GM19463 (cell line): ENCODE measurements at regions not wholly inside any gene's neighbourhood (a gene's known extent, or its start where the extent isn't known, plus 50 kb on each side); places are given as distances from the start of the nearest gene placed in this dataset.
A peak's percentile ranks its signal among the peaks of the same experiment; 100 is the strongest.

Source experiments
- ATAC-seq: cut with Tn5 transposase; IDR thresholded peaks from one replicate; pipeline ENCODE4 v1.9.1; 2021; ENCODE audit warnings: mild to moderate bottlenecking, moderate library complexity; ENCODE audit not compliant: unreplicated experiment

DNA sequence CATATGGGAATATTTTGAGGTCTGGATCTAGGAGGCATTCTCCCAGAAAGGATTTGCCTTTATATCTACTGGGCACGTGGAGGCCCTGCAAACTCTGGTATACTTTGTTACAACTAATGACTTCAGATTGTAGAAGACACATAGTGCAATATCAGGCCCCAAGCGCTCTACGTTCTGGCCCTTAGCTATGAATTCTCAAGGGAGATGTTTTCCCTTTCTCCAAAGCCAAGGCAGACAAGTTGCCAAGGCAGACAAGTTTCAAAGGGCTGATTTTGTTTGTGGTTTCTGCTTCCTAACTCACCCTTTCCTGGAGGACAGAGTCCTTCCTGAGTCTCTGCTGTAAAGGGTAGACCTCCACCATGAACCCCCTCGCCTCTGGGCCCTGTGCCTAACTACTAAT is 99.4 kb upstream of the CTTNBP2 start:
- ATAC-seq, result no peak

- no peak for ATAC-seq
These were observed 100.7 kb upstream of the CTTNBP2 start for GRCh38 chr7:117973975-117974374.

DNA sequence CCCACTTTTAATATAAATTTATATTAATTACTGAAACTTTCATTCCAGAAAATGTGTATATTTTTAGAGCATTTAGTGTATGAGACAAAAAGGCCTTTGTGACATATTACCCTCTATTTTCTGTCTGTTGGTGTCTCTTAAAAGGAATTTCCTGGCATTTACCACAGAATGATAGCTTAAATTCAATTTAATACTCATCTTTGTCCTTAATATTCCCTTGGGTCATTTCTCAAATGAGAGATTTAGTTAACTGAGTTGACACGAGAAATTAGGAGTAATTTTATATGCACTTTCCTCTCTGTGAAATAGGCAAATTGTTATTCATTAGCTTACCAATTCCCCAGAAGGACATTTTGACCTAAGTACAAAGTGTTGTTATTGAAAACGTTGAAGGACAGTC is 101.7 kb upstream of the CTTNBP2 start:
- no peak for ATAC-seq

DNA sequence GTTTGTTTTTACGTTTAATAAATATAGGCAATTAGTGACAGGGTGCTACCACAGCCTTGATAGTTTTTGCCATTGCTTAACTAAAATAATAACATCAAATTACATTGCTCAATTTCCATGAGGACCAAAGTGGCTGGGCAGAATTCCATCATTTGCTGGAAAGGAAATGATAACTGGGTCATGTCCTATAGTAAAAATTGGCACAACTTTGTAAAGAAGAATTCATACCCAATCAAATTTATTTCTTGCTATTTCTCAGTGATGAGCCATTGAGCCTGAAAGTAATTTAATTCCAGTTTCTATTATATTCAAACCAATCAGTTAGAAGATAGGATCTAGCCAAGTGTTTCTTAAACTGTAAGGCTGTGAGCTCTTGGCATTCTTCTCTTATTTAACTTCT is 102.2 kb upstream of the CTTNBP2 start:
- ATAC-seq, result no peak

DNA sequence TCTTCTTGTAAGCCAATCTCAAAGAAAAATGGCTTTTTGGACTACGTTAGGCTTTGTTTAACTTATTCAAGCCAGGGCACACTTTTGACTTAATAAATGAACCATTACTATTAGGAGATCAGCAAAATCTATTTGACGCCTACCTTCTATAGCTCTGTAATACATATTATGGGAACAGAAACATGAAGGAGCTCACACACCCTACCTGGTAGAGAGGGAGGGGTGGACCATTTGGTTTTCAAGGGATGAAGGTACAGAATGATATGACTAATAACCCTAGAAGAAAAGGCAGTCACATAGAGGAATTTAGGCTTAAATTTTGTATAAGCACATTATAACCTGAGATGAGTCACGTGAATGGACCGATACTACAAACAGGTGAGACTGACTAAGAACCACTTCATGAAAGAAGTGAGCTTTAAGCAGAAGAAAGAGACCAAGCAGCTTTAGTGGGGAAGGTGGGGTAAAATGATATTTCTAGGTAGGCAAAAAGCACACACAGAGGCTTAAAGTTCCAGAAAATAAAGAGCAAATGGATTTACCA is 106.8 kb upstream of the CTTNBP2 start:
- ATAC-seq, result no peak

DNA sequence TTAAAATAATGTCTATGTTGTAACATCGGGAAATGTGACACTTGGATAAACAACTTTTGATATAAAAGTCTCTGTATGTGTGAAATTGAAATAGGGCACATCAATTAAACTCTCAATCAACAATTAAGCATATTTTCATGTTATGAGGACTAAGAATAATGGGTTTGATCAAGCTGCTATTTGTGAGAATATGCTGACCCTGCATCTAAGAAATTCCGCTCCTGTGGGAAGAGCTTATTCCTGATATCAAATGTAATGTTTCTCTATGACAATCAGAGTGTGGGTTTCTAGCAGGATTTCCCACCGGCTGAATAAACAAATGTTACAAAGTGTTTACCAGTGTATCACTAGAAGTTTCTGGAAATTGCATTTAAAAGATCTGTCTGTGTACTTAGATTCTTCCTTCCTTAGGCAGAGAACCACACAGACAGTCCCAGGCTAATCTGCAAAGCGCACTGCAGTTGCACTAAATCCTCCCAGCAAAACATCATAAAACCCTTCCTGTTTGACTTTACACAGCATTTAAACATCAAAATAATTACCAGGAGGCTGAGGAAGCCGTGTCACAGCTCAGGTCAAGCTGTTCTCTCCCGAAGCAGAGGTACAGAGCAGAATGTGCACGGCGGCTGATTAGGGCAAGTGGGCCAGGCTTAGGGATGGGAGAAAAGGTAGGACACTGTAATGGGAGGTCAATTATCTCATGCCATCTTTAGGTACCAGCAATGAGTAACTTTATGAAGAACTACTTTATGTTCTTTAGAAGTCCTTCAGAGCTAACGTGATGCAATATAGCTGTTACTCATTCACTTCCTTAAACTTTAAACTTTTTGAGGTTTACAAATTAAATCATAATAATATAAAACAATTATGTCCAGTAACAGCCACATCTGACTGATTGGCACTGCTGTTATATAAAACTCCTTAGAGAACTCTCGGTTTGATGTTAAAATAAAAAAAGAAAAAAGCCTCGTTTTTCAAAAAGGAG is 109.1 kb upstream of the CTTNBP2 start:
- no peak for ATAC-seq

DNA sequence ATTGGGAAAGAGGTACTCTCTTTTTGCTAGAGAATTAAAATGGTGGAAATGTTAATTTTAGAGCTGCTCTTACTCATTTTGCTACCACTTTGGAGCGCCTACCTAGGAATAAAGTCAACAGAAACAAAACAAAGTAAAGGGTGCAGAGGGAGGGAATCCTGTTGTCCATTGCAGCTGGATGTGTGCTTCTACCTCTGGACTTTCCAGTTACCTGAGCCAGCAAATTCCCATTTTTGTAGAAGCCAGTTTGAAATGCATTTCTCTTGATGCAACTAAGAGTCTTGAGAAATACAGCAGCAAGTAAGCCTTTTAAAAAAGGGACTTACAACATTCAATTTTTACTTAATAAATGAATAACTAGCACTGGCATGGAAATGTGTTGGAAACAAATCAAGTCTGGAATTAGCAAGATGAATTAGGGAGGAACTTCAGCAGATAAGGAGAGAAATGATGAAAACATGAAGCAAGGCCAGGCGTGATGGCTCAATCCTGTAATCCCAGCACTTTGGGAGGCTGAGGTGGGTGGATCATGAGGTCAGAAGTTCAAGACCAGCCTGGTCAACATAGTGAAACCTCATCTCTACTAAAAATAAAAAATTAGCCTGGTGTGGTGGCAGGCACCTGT is 113.5 kb upstream of the CTTNBP2 start:
- ATAC-seq, result no peak

- no peak for ATAC-seq
These were observed 117.6 kb upstream of the CTTNBP2 start for GRCh38 chr7:117990834-117991233.

DNA sequence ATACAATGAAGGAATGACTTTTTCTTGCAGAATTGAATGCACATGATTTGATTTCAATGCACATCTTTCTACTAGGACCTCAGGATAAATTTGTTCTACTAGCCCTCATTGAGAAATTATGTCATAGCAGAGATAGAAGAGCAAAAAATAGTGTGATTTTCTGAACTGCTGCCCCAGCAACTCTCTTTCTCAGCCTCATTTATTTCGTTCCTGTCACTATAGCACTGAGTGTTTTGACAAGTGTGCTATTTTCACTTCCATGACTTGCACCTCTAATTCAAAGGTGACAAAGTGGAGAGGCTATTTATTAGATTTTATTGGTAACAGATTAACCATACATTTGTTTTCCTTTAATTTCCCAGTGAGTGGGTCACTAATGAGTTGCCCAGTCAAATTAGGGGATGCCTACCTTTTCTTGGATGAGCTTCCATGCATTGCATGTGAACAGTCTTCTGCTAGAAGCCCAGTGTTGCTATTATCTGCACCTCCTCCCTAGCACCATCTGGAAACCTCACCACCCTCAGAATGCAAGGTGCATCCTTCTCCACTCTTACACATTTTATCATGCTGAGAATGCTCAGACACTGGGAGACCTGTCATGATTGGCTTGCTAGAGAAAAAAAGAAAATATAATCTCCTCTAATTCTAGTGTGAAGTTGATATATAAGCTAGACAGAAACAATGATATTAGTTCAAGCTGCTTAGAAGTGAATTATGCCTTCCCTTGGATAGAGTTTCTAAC is 119.6 kb upstream of the CTTNBP2 start:
- no peak for ATAC-seq

GRCh38 chr7:117993377-117994003 is 120.2 kb upstream of the CTTNBP2 start:
- peak; percentile 90 for ATAC-seq

GRCh38 chr7:117995850-117996650 is 122.8 kb upstream of the CTTNBP2 start:
- ATAC-seq, result no peak

GRCh38 chr7:117997862-117998825 is 124.9 kb upstream of the CTTNBP2 start:
- ATAC-seq, result no peak

GRCh38 chr7:118000480-118001202 is 127.4 kb upstream of the CTTNBP2 start:
- ATAC-seq, result no peak

DNA sequence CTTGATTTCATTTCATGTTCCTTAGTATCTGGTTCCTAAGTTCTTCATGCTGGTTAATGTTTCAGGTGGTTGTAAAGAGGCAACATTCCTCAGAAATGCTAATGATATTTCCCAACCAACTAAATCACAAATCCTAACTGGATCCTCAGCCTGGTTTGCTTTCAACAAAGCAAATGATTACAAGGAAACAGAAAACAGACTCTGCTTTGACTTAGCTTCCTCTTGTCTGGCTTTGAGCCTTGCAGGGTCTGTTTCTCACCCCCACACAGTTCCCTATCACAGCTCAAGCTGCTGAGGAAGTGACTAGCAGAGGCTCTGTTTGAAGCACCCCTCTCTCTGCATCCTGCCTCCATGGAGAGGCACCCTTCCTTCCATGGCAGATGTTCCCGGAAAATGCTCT is 130.2 kb upstream of the CTTNBP2 start:
- no peak for ATAC-seq

GRCh38 chr7:118005026-118005425 is 131.8 kb upstream of the CTTNBP2 start:
- ATAC-seq, result no peak

GRCh38 chr7:118006979-118007378 is 133.7 kb upstream of the CTTNBP2 start:
- ATAC-seq, result no peak

DNA sequence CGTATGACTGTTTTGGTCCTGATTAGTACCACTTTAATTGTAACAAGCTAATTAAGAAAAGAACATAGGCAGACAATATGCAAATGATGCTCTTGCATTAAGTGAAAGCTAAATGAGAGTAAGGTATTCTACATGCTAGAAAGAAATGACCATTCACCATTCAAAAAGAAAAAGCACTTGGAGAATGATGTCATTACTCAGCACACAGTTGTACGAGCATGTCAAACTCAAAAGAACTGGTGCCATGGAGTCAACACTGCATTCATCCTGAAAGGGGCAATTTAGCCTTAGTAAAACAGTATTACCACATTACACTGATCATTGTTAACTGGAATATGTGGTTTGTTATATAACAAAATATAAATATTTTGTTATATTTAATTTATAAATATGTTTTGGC is 136.2 kb upstream of the CTTNBP2 start:
- ATAC-seq, result no peak

DNA sequence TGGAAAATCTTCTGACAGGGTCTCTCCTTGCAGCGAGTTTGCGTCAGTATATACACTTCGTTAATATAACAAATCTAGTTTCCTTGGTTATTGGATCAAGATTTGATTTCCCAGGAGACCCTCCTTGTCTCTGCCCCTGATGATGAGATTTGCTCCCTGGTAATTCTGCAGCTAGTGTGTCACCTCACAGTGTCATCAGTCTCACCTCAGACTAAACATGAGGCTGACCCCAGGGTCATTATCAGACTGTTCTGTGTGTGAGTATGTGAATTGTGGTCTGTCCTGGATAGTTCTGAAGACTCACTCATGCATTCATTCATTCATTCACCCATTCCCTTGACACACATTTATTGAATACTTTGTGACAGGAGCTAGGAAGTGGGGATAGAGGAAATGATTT is 138.4 kb upstream of the CTTNBP2 start:
- no peak for ATAC-seq
